ENCODE measurements at regions not wholly inside any gene's neighbourhood (a gene's known extent, or its start where the extent isn't known, plus 50 kb on each side); places are given as distances from the start of the nearest gene placed in this dataset.
A peak's percentile ranks its signal among the peaks of the same experiment; 100 is the strongest.

GRCh38 chr6:71474942-71475341, 186.3 kb downstream of the OGFRL1 start:
- H3K4me1 ChIP-seq (ENCODE audit: control insufficient read depth in 1 of 2, insufficient read depth in 1 of 2, low read depth in 1 of 2, low read length in 1 of 2) = peaks cover 0 to 33% of the 10 kb centered on the region in 2 experiments
- H3K27ac ChIP-seq = no peak overlapping the region
- no peaks in the 10 kb centered on the region for H3K36me3 ChIP-seq
- peaks cover 4% of the 10 kb centered on the region for H3K27me3 ChIP-seq
- H3K4me3 ChIP-seq (ENCODE audit: low read depth in 1 of 2, low read length in 1 of 2) = no peak overlapping the region
- H3K9me3 ChIP-seq = no peaks in the 10 kb centered on the region
- no peak for TF ChIP-seq CTCF (IDR thresholded peaks at IDR 0.05)

- Histone ChIP-seq H3K27me3 (peaks cover 4% of the 10 kb centered on the region), H3K9me3 (no peaks in the 10 kb centered on the region), H3K4me3 (ENCODE audit: low read depth in 1 of 2, low read length in 1 of 2) (no peak overlapping the region), H3K27ac (no peak overlapping the region), H3K36me3 (no peaks in the 10 kb centered on the region), H3K4me1 (ENCODE audit: control insufficient read depth in 1 of 2, insufficient read depth in 1 of 2, low read depth in 1 of 2, low read length in 1 of 2) (peaks cover 0 to 47% of the 10 kb centered on the region in 2 experiments)
- TF ChIP-seq CTCF (IDR thresholded peaks at IDR 0.05) = no peak
Measured at GRCh38 chr6:71476371-71476770, 187.8 kb downstream of the OGFRL1 start.

- H3K27ac ChIP-seq = peak overlapping the region; percentile 71
- peaks cover 0 to 52% of the 10 kb centered on the region in 2 experiments for H3K4me1 ChIP-seq (ENCODE audit: control insufficient read depth in 1 of 2, insufficient read depth in 1 of 2, low read depth in 1 of 2, low read length in 1 of 2)
- no peaks in the 10 kb centered on the region for H3K36me3 ChIP-seq
- H3K27me3 ChIP-seq = peaks cover 4% of the 10 kb centered on the region
- H3K9me3 ChIP-seq = no peaks in the 10 kb centered on the region
- no peak for TF ChIP-seq CTCF (IDR thresholded peaks at IDR 0.05)
- no peak overlapping the region for H3K4me3 ChIP-seq (ENCODE audit: low read depth in 1 of 2, low read length in 1 of 2)
Measured at GRCh38 chr6:71476872-71477271, 188.3 kb downstream of the OGFRL1 start.

GRCh38 chr6:71478834-71479541, 190.4 kb downstream of the OGFRL1 start:
- Histone ChIP-seq H3K4me3 (ENCODE audit: low read depth in 1 of 2, low read length in 1 of 2) (no peak overlapping the region), H3K27ac (peak overlapping the region; percentile 71), H3K27me3 (peaks cover 4% of the 10 kb centered on the region), H3K36me3 (no peaks in the 10 kb centered on the region), H3K9me3 (no peaks in the 10 kb centered on the region), H3K4me1 (ENCODE audit: control insufficient read depth in 1 of 2, insufficient read depth in 1 of 2, low read depth in 1 of 2, low read length in 1 of 2) (peaks cover 7 to 74% of the 10 kb centered on the region in 2 experiments)
- no peak for TF ChIP-seq CTCF (IDR thresholded peaks at IDR 0.05)

GRCh38 chr6:71480577-71480976, 192.0 kb downstream of the OGFRL1 start:
- Histone ChIP-seq H3K27me3 (no peaks in the 10 kb centered on the region), H3K9me3 (no peaks in the 10 kb centered on the region), H3K36me3 (no peaks in the 10 kb centered on the region), H3K4me1 (ENCODE audit: control insufficient read depth in 1 of 2, insufficient read depth in 1 of 2, low read depth in 1 of 2, low read length in 1 of 2) (peaks cover 7 to 81% of the 10 kb centered on the region in 2 experiments), H3K27ac (no peak overlapping the region), H3K4me3 (ENCODE audit: low read depth in 1 of 2, low read length in 1 of 2) (no peak overlapping the region)
- TF ChIP-seq CTCF (IDR thresholded peaks at IDR 0.05) = no peak
